GM18520 (cell line): ENCODE measurements at regions not wholly inside any gene's neighbourhood (a gene's known extent, or its start where the extent isn't known, plus 50 kb on each side); places are given as distances from the start of the nearest gene placed in this dataset.
"Not testable (repeated sequence)": the region's sequence is repeated elsewhere in the genome, so short reads cannot be mapped to it uniquely, and the experiment has no call there.

Experiments
- ATAC-seq: cut with Tn5 transposase; IDR thresholded peaks from one replicate; pipeline ENCODE4 v1.9.1; 2021; ENCODE audit not compliant: unreplicated experiment

DNA sequence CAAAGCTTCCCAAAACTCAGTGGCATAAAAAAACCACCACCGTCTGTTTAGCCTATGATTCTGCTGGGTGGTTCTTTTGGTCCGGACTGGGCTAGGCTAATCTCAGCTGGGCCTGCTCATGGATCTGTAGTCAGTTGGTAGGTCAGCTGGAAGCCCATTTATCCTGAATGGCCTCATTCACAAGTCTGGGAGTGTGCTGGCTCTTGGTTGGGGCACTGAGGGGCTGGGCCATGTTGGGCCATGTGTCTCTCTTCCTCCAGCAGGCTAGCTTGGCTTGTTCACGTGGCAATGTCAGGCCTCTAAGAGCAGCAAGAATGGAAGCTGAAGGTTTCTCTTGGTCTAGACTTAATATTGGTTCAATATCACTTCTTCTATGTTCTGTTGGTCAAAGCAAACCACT is 95.7 kb upstream of the HS6ST1 start:
- no peak for ATAC-seq

DNA sequence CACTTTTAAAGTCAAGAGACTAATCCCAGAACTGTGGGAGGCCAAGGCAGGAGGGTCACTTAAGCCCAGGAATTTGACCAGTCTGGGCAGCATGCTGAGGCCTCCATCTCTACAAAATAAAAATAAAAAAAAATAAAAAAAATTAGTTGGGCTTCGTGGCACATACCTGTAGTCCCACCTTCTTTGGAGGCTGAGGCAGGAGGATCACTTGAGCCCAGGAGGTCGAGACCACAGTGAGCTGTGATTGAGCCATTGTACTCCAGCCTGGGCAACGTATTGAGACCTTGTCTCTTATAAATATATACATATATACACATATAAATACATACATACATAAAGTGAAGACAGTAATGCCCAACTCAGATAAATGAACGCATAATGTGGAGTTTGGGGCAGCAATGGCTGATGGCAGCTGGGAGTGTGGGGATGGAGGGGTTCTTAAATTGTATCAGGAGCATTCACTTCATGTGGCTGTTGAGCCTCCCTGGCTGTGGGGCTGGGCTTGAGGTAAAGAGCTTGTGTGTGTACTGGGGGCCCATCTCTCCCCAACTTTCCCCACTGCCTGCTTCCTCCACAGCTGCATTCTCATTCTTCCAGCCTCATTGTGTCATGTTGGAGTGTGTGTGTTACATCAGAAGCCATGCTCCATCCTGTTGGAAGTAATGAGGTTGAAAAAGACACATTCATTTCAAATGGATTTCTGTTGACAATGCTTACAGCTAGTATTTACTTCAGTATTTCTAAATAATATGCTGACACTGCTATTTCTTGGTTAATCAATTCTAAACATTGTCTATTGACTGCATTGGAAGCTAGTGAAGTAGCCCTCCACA is 96.5 kb upstream of the HS6ST1 start:
- no peak for ATAC-seq

DNA sequence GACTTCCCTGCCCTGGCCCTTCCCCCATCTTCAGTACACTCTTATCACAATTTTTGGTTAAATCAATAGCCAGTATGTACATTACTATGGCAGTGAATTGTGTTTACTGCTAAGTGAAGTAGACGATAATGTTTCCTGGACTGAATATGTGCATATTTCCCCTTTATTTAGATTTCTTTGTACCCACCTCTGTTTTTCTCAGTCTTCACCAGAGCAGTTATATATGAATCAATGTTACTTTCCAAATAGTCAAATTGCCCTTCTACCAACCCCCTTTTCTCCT is 97.1 kb upstream of the HS6ST1 start:
- ATAC-seq, result no peak

DNA sequence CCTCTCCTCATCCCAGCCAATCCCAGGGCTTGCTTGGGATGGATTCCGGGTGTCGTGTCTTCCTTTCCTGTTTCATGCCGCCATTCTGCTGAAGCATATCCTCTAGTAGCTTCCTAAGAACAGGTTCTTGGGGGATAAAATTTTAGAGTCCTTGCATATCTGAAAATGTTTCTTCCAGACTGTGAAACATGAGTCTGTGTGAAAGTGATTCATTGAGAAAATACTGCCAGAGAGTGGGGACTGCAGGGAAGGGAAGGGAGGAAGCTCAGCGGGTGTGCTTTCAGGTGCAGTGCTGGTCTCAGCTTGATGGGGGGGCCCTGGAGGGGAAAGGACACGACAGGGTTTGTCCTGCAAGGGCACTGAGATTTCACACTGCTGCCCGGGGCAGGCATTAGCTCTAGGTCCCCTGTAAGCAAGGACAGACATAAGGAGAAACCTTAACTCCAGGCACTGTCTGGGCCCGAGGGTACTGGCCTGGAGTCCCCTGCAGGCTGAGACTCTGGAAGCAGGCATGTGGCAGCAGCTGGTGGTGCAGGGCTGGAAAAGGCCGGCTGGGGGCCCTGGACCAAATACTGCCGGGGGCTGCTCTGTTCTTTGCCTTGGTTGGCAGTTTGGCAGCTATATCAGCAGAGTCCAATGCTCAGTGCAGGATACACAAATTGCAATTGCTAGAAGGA is 97.6 kb upstream of the HS6ST1 start:
- no peak for ATAC-seq

- no peak for ATAC-seq
These were observed 98.1 kb upstream of the HS6ST1 start for GRCh38 chr2:128416806-128417205.

GRCh38 chr2:128417264-128417663 is 98.6 kb upstream of the HS6ST1 start:
- not testable (repeated sequence) for ATAC-seq

DNA sequence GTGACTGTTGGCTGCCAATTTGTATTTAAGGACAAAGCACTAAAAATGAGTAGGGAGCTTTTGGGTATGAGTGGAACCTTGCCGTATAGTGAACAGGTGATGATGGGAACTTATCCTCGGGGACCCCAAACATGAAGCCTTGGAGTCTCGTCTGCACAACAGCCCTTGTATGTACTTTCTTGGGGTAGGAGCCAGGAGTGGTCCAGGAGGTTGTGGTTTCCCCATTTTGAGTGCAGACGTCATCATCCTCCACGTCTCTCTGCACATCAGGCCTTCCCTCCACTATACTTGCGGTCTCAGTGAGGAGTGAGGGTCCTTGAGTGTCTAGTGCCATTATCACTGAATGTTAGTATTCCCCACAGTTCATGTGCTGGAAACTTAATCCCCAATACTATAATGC is 101.5 kb upstream of the HS6ST1 start:
- no peak for ATAC-seq

DNA sequence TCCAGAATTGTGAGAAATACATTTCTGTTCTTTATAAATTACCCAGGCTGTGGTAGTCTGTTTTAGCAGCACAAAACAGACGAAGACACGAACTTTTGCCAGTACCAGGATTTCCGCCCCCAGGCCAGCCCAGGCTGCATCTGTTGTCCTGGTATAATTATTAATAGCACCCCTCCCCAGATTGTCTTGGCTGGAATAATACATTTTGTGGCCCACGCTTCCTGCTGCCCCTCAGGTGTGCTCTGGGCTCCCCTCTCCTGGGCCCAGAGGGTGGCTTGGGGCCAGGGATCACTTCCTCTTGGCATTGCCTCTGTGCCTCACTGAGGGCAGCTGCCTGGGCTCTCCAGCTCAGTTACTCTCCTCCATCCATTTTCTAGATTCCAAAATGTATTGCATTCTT is 102.1 kb upstream of the HS6ST1 start:
- no peak for ATAC-seq

- ATAC-seq, result no peak
These were observed 102.6 kb upstream of the HS6ST1 start for GRCh38 chr2:128421286-128421685.

DNA sequence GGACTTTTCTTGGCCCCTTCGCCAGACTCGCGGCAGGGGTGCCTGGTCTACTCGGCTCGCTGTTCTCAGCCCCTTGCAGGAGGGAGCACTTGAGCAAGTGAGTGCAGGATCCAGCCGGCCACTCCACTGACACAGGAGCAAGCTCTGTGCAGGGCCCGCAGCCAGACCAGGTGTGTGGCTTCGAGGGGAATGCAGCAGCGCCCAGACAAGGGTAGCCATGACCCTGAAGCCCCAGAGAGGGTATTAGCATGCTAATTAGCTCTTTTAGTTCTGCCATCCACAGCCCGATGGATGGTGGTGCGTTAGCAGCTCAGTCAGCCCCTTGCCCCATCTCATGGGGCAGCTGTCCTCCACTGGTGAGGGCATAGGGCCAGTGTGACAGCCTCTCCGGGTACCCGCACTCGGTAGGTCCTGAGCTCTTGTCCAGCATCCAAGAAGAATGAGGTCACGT is 103.2 kb upstream of the HS6ST1 start:
- ATAC-seq, result no peak

GRCh38 chr2:128422571-128422970 is 103.9 kb upstream of the HS6ST1 start:
- no peak for ATAC-seq

GRCh38 chr2:128423788-128424165 is 105.1 kb upstream of the HS6ST1 start:
- no peak for ATAC-seq

DNA sequence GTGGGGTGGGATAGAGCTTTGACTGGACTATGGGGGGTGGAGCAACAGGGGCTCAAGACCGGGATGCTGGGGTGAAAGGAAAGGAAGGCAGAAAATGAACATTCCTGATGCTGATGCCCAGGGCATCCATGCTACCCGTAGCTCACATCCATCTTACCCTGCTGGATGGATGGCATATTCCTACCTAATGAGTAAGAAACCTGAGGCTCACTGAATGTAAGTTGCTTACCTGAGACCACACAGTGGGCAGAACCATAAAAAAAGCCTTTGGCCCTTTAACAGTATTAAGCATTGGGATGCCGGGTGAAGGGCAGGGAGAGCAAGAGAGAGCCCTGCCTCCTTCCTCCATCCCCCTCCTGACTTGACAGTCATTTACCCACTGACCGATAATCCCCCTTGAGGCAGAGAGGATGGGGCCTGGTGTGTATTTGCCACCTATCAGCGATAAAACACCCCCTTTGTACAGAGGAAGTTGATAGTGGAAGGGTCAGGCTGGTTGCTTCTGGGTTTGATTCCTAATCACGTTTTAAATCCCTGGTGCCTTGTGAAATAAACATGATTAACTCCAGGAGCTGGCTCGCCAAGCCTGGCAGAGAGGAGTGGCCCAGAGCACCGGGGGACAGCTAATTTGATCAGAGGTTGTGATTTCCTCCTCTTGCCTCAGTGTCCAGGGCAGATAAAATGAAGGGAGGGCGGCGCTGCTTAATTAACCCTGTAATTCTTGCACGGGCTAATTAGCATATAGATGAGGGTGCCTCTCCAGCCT is 105.9 kb upstream of the HS6ST1 start:
- ATAC-seq, result no peak

GRCh38 chr2:128425216-128425615 is 106.5 kb upstream of the HS6ST1 start:
- ATAC-seq, result no peak

GRCh38 chr2:128425731-128426620 is 107.3 kb upstream of the HS6ST1 start:
- no peak for ATAC-seq

DNA sequence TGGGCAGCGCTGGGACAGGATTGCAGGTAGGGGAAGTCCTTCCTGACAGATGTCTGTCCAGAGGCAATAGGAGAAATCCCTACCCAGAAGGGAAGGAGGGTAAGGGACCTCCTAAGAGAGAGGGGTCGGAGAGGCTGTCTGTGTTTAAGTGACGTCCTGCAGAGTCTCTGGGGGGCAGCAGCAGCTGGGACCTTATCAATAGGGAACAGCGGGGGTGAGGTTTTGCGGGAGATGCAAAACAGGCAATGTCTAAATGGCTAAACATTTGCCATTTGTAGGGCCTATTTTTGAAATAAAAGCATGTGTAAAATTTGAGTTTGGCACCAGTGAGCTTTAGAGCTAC is 108.7 kb upstream of the HS6ST1 start:
- no peak for ATAC-seq

- no peak for ATAC-seq
These were observed 109.7 kb upstream of the HS6ST1 start for GRCh38 chr2:128428415-128428814.

- ATAC-seq, result no peak
These were observed 113.8 kb upstream of the HS6ST1 start for GRCh38 chr2:128432423-128432822.

- no peak for ATAC-seq
These were observed 115.4 kb upstream of the HS6ST1 start for GRCh38 chr2:128433911-128434550.

GRCh38 chr2:128435576-128436478 is 117.2 kb upstream of the HS6ST1 start:
- ATAC-seq, result no peak
